HAP-1 (cell line): ENCODE measurements at regions not wholly inside any gene's neighbourhood (a gene's known extent, or its start where the extent isn't known, plus 50 kb on each side); places are given as distances from the start of the nearest gene placed in this dataset.

ENCODE experiments used
- DNase-seq, 2 experiments: peaks; one replicate each; pipeline ENCODE4 v3.0.0-alpha.2; 2016 to 2020; ENCODE audit warnings: low spot score in 2 of 2
- H3K27me3 ChIP-seq: fragments of 250-450 bp; sonication (Bioruptor Pico); 2 replicates; pipeline ENCODE4 v1.5.1; 2020; ENCODE audit warnings: low read depth, mild to moderate bottlenecking, moderate library complexity
- H3K36me3 ChIP-seq: fragments of 250-450 bp; sonication (Bioruptor Pico); replicated peaks from 2 replicates; pipeline ENCODE4 v1.5.1; 2020; ENCODE audit warnings: mild to moderate bottlenecking
- H3K4me1 ChIP-seq: fragments of 250-450 bp; sonication (Bioruptor Pico); 2 replicates; pipeline ENCODE4 v1.5.1; 2020; ENCODE audit warnings: mild to moderate bottlenecking
- H3K4me3 ChIP-seq: fragments of 250-450 bp; sonication (Bioruptor Pico); 2 replicates; pipeline ENCODE4 v1.5.1; 2020; ENCODE audit warnings: mild to moderate bottlenecking, moderate library complexity
- H3K9me3 ChIP-seq: fragments of 250-450 bp; sonication (Bioruptor Pico); 2 replicates; pipeline ENCODE4 v1.5.1; 2020; ENCODE audit warnings: mild to moderate bottlenecking, moderate library complexity
- in situ Hi-C: fragments of 300-500 bp; cut with MboI; formaldehyde crosslinking; loops from 3 replicates; pipeline ENCODE4 v1.14.3; 2020; ENCODE audit warnings: low sequenced_read_pairs, inconsistent platforms, mixed read lengths

- DNase-seq, result no peak
- Histone ChIP-seq H3K27me3 (no peaks in the 10 kb centered on the region), H3K36me3 (no peaks in the 10 kb centered on the region), H3K4me3 (no peak overlapping the region), H3K4me1 (no peaks in the 10 kb centered on the region), H3K9me3 (no peaks in the 10 kb centered on the region)
- in situ Hi-C loops, result no loop called here
These were observed 371.5 kb downstream of the HAPSTR1 start for GRCh38 chr16:9462984-9463383.

GRCh38 chr16:9463461-9463860 lies 372.0 kb downstream of the HAPSTR1 start:
- H3K36me3 ChIP-seq, result no peaks in the 10 kb centered on the region
- H3K4me1 ChIP-seq, result no peaks in the 10 kb centered on the region
- DNase-seq, result no peak
- H3K9me3 ChIP-seq, result no peaks in the 10 kb centered on the region
- H3K4me3 ChIP-seq, result no peak overlapping the region
- no peaks in the 10 kb centered on the region for H3K27me3 ChIP-seq
- in situ Hi-C loops, result no loop called here

DNA sequence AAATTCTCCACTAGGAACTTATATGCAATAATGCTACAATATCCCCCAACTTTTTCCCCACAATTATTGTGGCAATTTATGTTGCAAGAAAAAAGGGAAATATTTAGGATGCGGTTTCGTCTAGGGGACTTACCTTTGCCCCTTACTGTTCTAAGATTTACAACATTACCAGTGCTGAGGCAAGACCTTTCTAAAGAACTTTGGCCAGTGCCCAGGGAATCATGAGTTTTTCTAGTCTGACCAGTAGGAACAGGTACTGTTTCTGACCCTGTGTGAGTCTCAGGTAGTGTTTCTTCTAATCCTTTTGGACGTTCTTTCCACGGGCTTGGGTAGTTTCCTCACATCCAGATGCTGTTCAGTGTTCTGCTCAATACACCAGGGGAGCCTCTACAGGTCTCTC lies 373.7 kb downstream of the HAPSTR1 start:
- no peak for DNase-seq
- in situ Hi-C loops, result no loop called here

DNA sequence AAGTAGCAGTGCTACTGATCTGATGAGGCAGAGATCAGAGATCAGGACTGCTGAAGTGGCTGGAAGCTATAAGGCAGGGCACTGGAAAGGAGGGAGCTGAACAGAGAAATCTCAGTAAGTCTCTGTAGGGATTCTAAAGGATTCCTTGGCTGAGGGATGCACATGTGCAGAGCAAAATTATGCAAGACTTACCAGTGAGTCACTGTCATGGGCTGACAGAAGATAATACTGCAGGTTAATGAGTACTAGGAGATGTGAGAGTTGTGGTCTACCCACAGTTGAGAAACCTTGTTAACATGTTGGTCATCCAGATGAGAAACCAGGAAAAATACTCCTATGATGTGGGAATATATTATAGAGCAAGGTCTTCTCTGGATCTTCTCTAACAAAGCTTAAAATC lies 378.1 kb downstream of the HAPSTR1 start:
- in situ Hi-C loops, result no loop called here
- Histone ChIP-seq H3K36me3 (no peaks in the 10 kb centered on the region), H3K27me3 (no peaks in the 10 kb centered on the region), H3K4me3 (no peak overlapping the region), H3K9me3 (no peaks in the 10 kb centered on the region), H3K4me1 (no peaks in the 10 kb centered on the region)
- DNase-seq, result no peak

More for the DNA sequence above, 373.7 kb downstream of the HAPSTR1 start:
- Histone ChIP-seq H3K4me3 (no peak overlapping the region), H3K9me3 (no peaks in the 10 kb centered on the region), H3K36me3 (no peaks in the 10 kb centered on the region), H3K4me1 (no peaks in the 10 kb centered on the region), H3K27me3 (no peaks in the 10 kb centered on the region)

DNA sequence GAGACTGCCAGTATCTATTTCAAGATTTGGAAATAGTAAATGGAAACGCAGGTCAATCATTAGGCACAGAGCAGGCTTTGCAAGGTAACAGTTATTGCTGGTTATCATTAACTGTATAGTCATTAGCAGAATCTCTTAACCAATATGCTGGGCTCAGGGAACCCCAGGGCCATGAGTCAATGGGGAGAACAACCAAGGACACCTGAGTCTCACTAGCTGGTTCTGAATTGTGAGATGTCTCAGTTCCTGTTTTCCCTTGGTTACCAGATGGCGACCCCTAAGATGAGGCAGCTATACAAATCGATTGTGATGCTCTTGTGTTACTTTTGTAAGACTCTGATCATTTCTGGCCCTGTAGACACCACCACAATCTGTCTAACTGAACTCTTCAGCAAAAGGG lies 385.3 kb downstream of the HAPSTR1 start:
- H3K9me3 ChIP-seq, result no peaks in the 10 kb centered on the region
- no peak for DNase-seq
- no peak overlapping the region for H3K4me3 ChIP-seq
- H3K36me3 ChIP-seq, result no peaks in the 10 kb centered on the region
- in situ Hi-C loops, result no loop called here
- no peaks in the 10 kb centered on the region for H3K4me1 ChIP-seq
- H3K27me3 ChIP-seq, result no peaks in the 10 kb centered on the region

DNA sequence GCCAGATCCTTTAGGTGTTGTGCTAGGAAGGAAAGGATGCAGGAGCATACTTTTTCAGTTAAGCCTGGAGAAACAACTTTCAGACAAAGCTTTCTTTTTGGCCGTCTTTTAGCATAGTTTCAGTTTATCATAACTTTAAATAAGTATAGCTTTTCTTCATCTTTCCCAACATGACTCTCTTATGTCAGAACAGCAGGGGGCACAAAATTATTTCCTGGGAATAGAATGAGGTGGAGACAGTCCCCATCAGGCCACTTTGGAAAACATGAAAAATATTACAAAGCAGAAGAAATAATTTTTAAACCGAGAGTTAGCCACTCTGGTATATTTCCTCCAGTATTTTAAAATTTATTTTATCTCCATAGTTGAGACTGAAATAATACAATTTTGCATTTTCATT lies 387.6 kb downstream of the HAPSTR1 start:
- H3K27me3 ChIP-seq, result no peaks in the 10 kb centered on the region

DNA sequence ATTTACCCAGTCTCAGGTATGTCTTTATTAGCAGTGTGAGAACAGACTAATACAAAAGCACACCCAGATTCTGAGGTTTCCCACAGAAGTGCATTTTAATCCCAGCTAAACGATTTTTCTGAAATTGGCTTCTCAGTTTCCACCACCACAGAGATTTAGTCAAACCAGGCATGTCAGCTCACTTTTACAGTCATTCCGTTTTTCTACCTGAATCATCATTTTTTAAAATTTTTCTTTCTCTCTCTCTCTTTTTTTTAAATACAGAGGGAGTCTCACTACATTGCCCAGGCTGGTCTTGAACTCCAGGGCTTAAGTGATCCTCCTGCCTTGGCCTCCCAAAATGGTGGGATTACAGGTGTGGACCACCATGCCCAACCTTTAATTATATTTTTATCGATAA lies 389.1 kb downstream of the HAPSTR1 start:
- Histone ChIP-seq H3K4me1 (no peaks in the 10 kb centered on the region), H3K36me3 (no peaks in the 10 kb centered on the region), H3K27me3 (no peaks in the 10 kb centered on the region), H3K4me3 (no peak overlapping the region), H3K9me3 (no peaks in the 10 kb centered on the region)
- in situ Hi-C loops, result no loop called here
- no peak for DNase-seq

More for the DNA sequence above, 387.6 kb downstream of the HAPSTR1 start:
- no peaks in the 10 kb centered on the region for H3K4me1 ChIP-seq
- DNase-seq, result no peak
- no peaks in the 10 kb centered on the region for H3K36me3 ChIP-seq
- in situ Hi-C loops, result no loop called here
- H3K4me3 ChIP-seq, result no peak overlapping the region
- no peaks in the 10 kb centered on the region for H3K9me3 ChIP-seq

DNA sequence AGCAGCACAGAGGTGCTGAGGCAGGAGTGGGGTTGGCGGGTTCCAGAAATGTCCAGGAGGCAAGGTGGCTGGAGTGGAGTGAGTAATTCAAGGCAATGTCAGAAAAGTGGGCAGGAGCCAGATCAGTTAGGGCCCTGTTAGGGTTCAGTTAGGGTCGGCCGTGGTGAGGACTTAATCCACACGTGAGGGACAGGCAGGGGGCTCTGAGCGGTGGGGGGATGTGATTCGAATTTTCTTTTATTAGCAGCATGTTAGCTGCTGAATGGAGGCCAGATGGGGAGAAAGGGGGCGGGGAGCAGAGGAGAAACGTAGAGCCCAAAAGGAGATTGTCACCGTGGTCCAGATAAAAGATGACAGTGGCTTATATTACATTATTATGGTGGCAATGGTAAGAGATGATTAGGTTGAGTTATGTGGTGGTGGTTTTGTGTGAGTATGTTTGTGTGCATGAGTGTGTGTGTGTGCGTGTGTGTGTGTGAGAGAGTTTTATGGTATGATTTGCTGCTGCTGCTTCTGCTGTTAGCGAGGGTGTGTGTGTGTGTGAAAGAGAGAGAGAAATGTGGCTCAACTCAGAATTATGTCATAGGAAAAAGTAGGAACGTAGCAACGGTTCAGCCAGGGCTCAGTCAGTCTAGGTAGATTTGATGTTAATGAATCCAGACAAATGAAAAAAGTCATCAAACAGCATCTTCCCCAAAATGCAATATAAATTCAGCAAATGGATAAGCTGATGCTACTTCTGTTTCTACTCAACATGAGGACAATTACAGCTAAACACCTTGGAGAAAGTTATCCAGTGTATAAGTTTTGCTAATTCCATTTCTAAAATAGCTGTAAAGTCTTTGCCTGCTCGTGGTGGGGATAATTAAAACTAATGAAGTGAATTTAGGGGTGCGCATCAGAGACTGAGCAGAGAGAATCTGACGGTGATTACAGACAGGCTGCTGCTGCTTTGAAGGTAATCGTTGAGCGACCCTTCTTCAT lies 390.6 kb downstream of the HAPSTR1 start:
- no peaks in the 10 kb centered on the region for H3K27me3 ChIP-seq
- H3K36me3 ChIP-seq, result no peaks in the 10 kb centered on the region
- H3K4me1 ChIP-seq, result no peaks in the 10 kb centered on the region
- no peaks in the 10 kb centered on the region for H3K9me3 ChIP-seq
- in situ Hi-C loops, result no loop called here
- no peak overlapping the region for H3K4me3 ChIP-seq
- no peak for DNase-seq

DNA sequence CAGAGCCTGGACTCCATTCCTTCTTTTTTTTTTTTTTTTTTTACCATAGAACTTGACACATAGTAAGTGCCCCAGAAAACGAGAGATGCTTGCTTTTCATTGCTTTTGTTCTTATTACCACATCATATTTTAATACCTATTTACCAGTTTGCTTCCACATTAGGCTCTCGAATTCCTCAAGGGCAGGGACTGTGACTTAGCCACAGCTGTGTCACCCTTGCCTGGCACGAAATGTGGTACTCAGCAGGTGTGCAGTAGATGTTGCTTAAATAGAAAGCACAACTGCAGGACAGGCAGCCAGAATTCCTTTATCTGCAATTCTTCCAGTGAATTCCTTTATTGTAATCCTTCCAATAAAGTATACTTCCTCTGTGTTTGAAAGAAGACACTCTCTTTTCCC lies 393.0 kb downstream of the HAPSTR1 start:
- Histone ChIP-seq H3K4me1 (no peaks in the 10 kb centered on the region), H3K4me3 (no peak overlapping the region), H3K9me3 (no peaks in the 10 kb centered on the region), H3K36me3 (no peaks in the 10 kb centered on the region), H3K27me3 (no peaks in the 10 kb centered on the region)
- in situ Hi-C loops, result no loop called here
- DNase-seq, result no peak

GRCh38 chr16:9484881-9485280 lies 393.4 kb downstream of the HAPSTR1 start:
- H3K9me3 ChIP-seq, result no peaks in the 10 kb centered on the region
- no peaks in the 10 kb centered on the region for H3K4me1 ChIP-seq
- DNase-seq, result no peak
- no peak overlapping the region for H3K4me3 ChIP-seq
- no peaks in the 10 kb centered on the region for H3K36me3 ChIP-seq
- in situ Hi-C loops, result no loop called here
- H3K27me3 ChIP-seq, result no peaks in the 10 kb centered on the region

DNA sequence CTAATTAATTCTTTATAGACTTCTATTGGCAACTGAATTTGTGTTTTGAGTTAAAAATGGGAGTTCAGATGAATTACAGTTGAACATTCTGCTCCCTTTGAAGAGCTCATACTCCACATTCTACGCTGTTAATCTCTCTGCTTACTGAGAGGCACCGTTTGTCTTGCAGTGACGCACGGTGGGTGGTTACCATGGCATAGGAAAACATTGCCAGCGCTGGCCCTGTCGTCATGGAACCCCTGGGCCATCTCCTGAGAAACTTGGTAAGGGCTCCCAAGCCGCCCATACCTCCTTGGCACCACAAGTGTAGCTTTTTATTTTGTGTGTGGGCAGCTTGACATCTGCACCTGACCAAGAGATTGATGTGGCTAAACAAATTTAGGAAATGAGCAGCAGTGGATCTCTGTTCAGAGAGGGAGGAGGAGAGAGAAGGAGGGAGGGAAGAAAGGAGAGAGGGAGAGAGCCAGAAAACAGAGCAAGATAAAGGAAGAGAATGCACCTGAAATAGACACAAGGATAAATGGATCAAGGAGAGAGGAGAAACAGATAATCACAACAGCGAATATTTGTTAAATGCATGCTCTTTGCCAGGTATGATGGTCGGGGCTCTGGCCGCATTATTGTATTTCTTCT lies 398.5 kb downstream of the HAPSTR1 start:
- no peaks in the 10 kb centered on the region for H3K27me3 ChIP-seq
- no peaks in the 10 kb centered on the region for H3K36me3 ChIP-seq
- no peaks in the 10 kb centered on the region for H3K4me1 ChIP-seq
- no peak for DNase-seq
- in situ Hi-C loops, result no loop called here
- H3K4me3 ChIP-seq, result no peak overlapping the region
- H3K9me3 ChIP-seq, result no peaks in the 10 kb centered on the region

GRCh38 chr16:9495824-9496223 lies 404.4 kb downstream of the HAPSTR1 start:
- in situ Hi-C loops, result no loop called here
- H3K9me3 ChIP-seq, result no peaks in the 10 kb centered on the region
- no peaks in the 10 kb centered on the region for H3K27me3 ChIP-seq
- H3K36me3 ChIP-seq, result no peaks in the 10 kb centered on the region
- H3K4me1 ChIP-seq, result no peaks in the 10 kb centered on the region
- H3K4me3 ChIP-seq, result no peak overlapping the region
- no peak for DNase-seq

DNA sequence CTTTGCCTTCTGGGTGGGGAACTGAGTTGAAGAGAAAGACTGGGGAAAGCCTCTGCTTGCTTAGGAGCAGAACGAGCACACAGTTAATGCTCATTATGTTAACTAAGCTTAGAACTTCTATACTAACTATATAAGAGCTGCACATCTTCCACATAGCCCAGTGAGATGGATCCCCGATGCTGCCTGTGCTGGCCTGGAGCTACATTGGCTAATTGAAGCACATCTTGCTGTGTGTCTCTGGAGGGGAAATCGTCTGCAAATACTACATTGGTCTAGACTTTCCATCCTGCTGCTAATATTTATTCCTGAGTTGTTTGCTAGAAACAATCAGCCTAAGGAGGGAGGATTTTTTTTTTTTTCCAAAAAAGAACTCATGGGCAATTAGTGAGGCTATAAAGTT lies 406.3 kb downstream of the HAPSTR1 start:
- no peaks in the 10 kb centered on the region for H3K36me3 ChIP-seq
- in situ Hi-C loops, result no loop called here
- H3K4me3 ChIP-seq, result no peak overlapping the region
- DNase-seq, result no peak
- H3K4me1 ChIP-seq, result no peaks in the 10 kb centered on the region
- no peaks in the 10 kb centered on the region for H3K27me3 ChIP-seq
- no peaks in the 10 kb centered on the region for H3K9me3 ChIP-seq

DNA sequence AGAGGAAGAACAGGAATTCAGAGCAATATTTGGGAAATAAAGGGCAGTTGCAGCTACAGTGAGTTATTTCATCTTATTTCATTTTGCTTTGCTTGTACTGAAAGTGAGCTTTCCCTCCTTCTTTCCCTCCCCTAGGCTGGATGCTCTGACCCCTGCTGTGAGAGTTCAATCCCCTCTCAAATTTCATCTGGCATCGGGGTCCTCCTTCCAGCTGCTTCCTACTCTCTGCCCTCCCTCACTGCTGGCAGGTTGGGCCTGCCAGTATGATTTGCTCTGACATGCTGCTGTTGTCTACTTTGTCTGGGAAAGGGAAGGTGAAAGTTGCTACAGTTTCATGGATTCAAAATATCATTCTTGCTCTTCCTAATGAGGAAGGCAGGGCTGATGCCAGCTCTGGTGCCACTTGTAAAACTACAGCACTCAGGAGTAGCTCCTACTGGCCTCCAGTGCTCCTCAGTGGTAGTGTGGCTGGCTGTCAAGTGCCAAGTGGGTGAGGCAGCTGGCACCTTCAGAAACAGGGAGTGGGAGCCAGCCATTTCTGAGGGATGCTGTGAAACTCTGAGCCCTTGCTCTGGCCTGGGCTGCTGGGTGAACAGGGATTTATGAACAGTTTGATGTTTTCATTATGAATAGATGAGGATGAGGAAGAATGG lies 408.6 kb downstream of the HAPSTR1 start:
- Histone ChIP-seq H3K9me3 (no peaks in the 10 kb centered on the region), H3K36me3 (no peaks in the 10 kb centered on the region), H3K27me3 (no peaks in the 10 kb centered on the region), H3K4me1 (no peaks in the 10 kb centered on the region), H3K4me3 (no peak overlapping the region)
- in situ Hi-C loops, result no loop called here
- no peak for DNase-seq
